Uterus (tissue), 2 donors: ENCODE measurements at regions not wholly inside any gene's neighbourhood (a gene's known extent, or its start where the extent isn't known, plus 50 kb on each side); places are given as distances from the start of the nearest gene placed in this dataset.

ENCODE experiments used
- CTCF ChIP-seq, 4 experiments: fragments of 200-600 bp in 2 of 4; fragments of 450-650 bp in 2 of 4; sonication (generic) in 2 of 4; IDR thresholded peaks; one replicate each; pipeline ENCODE4 v1.5.1; 2016 to 2019; ENCODE audit warnings: antibody characterized with exemption in 4 of 4, mild to moderate bottlenecking in 2 of 4, moderate library complexity in 1 of 4
- POLR2A ChIP-seq, 2 donors: fragments of 450-650 bp; IDR thresholded peaks; one replicate each; pipeline ENCODE4 v1.6.1; 2016; ENCODE audit warnings: antibody characterized with exemption in 2 of 2, mild to moderate bottlenecking in 1 of 2, moderate library complexity in 1 of 2

- no peak for TF ChIP-seq POLR2A (IDR thresholded peaks at IDR 0.05)
- TF ChIP-seq CTCF (IDR thresholded peaks at IDR 0.05): no peak
These were observed 189.2 kb upstream of the GLI3 start for GRCh38 chr7:42426163-42426562.
